Right atrium auricular region (tissue), 2 donors: ENCODE measurements at regions not wholly inside any gene's neighbourhood (a gene's known extent, or its start where the extent isn't known, plus 50 kb on each side); places are given as distances from the start of the nearest gene placed in this dataset.

Experiments used
- DNase-seq: peaks from one replicate; pipeline ENCODE4 v3.0.0-alpha.2; 2019; ENCODE audit warnings: low spot score
- H3K27ac ChIP-seq, 2 donors: fragments of 200-600 bp; sonication (generic); 1 replicate in 1 of 2; 2 replicates in 1 of 2; pipeline ENCODE4 v1.5.1; 2016 to 2019
- H3K27me3 ChIP-seq, 2 donors: fragments of 200-600 bp; sonication (generic); one replicate each; pipeline versions ENCODE4 v1.5.1 to v1.6.0; 2017 to 2019
- H3K36me3 ChIP-seq: fragments of 200-600 bp; sonication (generic); one replicate; pipeline ENCODE4 v1.5.1; 2016
- H3K4me1 ChIP-seq, 2 donors: fragments of 200-600 bp; sonication (generic); one replicate each; pipeline versions ENCODE4 v1.5.1 to v1.6.0; 2017 to 2019
- H3K4me3 ChIP-seq, 2 donors: fragments of 200-600 bp; sonication (generic); 1 replicate in 1 of 2; 2 replicates in 1 of 2; pipeline ENCODE4 v1.5.1; 2017 to 2019; ENCODE audit warnings: mild to moderate bottlenecking in 1 of 2, moderate library complexity in 1 of 2
- H3K9me3 ChIP-seq, 2 donors: fragments of 200-600 bp; sonication (generic); one replicate each; pipeline ENCODE4 v1.5.1; 2019
- CTCF ChIP-seq, 2 donors: fragments of 200-600 bp; sonication (generic); IDR thresholded peaks; one replicate each; pipeline ENCODE4 v1.5.1; 2019; ENCODE audit warnings: antibody characterized with exemption in 2 of 2

DNA sequence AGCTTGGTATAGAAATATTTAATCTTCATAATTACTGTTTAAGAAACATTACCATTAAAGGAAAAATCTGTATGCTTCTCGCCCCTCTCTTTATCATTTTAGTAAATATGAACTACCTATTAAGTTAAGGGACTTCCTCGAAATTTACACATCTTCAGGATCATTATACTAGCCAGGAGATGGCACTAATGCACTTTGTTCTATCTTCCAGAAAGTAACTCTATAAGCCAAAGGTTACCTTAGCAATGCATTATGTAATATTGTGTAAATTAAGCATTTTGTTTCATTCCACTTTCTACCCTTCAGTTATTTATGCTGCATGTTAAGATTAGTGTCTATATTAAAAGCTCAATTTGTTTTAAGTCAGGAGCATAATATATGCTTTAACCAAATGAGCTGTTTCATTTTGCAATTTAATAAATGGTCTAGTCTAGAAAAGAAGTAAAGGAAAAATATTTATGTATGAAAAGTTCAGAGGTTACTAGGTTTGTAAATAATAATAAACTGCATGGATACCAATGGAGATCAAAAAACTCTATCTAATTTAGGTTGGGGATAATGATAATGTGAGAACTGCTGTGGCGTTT lies 128.5 kb downstream of the ANKRD7 start:
- Histone ChIP-seq H3K4me1 (no peaks in the 10 kb centered on the region), H3K27me3 (no peaks in the 10 kb centered on the region), H3K36me3 (no peaks in the 10 kb centered on the region), H3K4me3 (no peak overlapping the region), H3K27ac (no peak overlapping the region), H3K9me3 (peaks cover 0 to 9% of the 10 kb centered on the region in 2 donors)
- no peak for TF ChIP-seq CTCF (IDR thresholded peaks at IDR 0.05)
- DNase-seq, result no peak

DNA sequence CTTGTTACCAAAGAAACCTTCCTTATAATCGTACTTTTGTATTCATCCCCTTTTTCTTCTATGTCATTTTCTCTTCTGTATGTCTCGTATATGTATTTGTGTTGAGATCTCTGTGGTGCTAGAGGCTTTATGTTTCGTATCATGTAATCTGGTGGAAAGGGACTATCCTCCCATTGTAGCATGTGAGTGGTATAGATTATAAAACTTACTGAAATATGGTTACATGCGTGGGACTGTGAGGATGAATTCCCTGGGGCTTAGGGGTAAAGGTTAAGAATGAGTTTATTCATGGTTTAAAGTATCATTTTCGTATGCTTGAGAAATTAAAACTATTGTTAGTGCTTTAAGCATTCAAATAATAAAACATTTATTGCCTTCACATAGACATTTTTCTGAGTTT lies 141.9 kb downstream of the ANKRD7 start:
- H3K4me1 ChIP-seq, result no peaks in the 10 kb centered on the region
- H3K27ac ChIP-seq, result no peak overlapping the region
- H3K36me3 ChIP-seq, result no peaks in the 10 kb centered on the region
- no peak for TF ChIP-seq CTCF (IDR thresholded peaks at IDR 0.05)
- H3K9me3 ChIP-seq, result no peaks in the 10 kb centered on the region
- no peak overlapping the region for H3K4me3 ChIP-seq
- H3K27me3 ChIP-seq, result no peaks in the 10 kb centered on the region
- DNase-seq, result no peak

DNA sequence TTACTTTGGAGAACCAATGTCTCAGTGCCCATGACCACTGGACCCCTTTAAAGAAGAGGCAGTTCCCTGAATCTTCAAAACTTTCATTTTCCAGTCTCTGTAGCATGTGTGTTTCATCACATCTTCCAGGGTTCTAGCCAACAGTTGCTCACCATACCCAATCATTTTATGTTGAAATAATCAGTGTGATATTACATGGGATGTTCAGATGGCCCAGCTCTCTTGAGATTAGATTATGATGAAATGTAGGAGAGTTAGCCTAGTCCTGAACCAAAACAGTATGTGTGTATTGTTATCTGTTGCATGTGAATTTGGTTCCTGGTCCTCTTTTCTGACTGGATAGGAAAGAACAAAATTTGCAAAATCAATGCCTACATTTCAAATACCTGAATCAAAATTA lies 144.5 kb downstream of the ANKRD7 start:
- no peaks in the 10 kb centered on the region for H3K27me3 ChIP-seq
- no peak overlapping the region for H3K27ac ChIP-seq
- TF ChIP-seq CTCF (IDR thresholded peaks at IDR 0.05), result no peak
- no peaks in the 10 kb centered on the region for H3K36me3 ChIP-seq
- DNase-seq, result no peak
- no peaks in the 10 kb centered on the region for H3K9me3 ChIP-seq
- H3K4me3 ChIP-seq, result no peak overlapping the region
- H3K4me1 ChIP-seq, result no peaks in the 10 kb centered on the region

- no peaks in the 10 kb centered on the region for H3K4me1 ChIP-seq
- DNase-seq, result no peak
- H3K36me3 ChIP-seq, result no peaks in the 10 kb centered on the region
- TF ChIP-seq CTCF (IDR thresholded peaks at IDR 0.05), result no peak
- no peak overlapping the region for H3K4me3 ChIP-seq
- H3K27me3 ChIP-seq, result no peaks in the 10 kb centered on the region
- H3K9me3 ChIP-seq, result no peaks in the 10 kb centered on the region
- H3K27ac ChIP-seq, result no peak overlapping the region
Measured at GRCh38 chr7:118369987-118370386, 145.5 kb downstream of the ANKRD7 start.

GRCh38 chr7:118372530-118372929 lies 148.0 kb downstream of the ANKRD7 start:
- H3K36me3 ChIP-seq, result no peaks in the 10 kb centered on the region
- H3K9me3 ChIP-seq, result no peaks in the 10 kb centered on the region
- no peak overlapping the region for H3K4me3 ChIP-seq
- no peak for DNase-seq
- no peaks in the 10 kb centered on the region for H3K4me1 ChIP-seq
- no peak overlapping the region for H3K27ac ChIP-seq
- no peaks in the 10 kb centered on the region for H3K27me3 ChIP-seq
- no peak for TF ChIP-seq CTCF (IDR thresholded peaks at IDR 0.05)

DNA sequence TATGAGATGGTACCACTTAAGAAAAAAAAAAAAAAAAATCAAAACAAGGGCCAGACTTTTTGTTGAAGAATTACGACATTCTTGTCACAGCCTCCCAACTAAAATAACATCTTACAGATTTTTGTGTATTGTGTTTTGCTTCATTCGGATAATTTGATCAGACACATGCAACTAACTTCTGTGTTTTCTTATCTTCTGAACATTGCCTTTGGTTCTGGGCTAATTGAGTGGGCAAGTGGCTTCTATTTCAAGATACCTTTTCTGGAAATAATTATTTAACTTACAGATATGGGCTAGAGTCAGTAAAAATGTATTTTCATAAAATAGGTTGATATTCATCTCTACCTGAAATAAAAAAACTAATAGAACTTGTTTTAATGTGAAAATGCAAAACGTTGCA lies 165.1 kb downstream of the ANKRD7 start:
- Histone ChIP-seq H3K9me3 (no peaks in the 10 kb centered on the region), H3K4me1 (no peaks in the 10 kb centered on the region), H3K36me3 (no peaks in the 10 kb centered on the region), H3K27me3 (no peaks in the 10 kb centered on the region), H3K27ac (no peak overlapping the region), H3K4me3 (no peak overlapping the region)
- no peak for DNase-seq
- no peak for TF ChIP-seq CTCF (IDR thresholded peaks at IDR 0.05)
